ENCODE measurements at regions not wholly inside any gene's neighbourhood (a gene's known extent, or its start where the extent isn't known, plus 50 kb on each side); places are given as distances from the start of the nearest gene placed in this dataset.

GRCh38 chr9:78548670-78549069 lies 251.7 kb downstream of the PSAT1 start:
- 41 to 56% methylated on average over 3 of the region's 3 CpGs for WGBS, 2 donors
- Histone ChIP-seq H3K4me3 (no peak overlapping the region), H3K27me3 (no peaks in the 10 kb centered on the region), H3K27ac (no peak overlapping the region), H3K4me1 (no peaks in the 10 kb centered on the region), H3K36me3 (no peaks in the 10 kb centered on the region), H3K9me3 (no peaks in the 10 kb centered on the region)
- intact Hi-C loops (cut with DNase I) = no loop called here
- FAIRE-seq (no peak), DNase-seq (no peak), ATAC-seq (no peak)
- no peak for TF ChIP-seq CTCF (IDR thresholded peaks at IDR 0.05)

- TF ChIP-seq CTCF (IDR thresholded peaks at IDR 0.05) = no peak
- 56 to 58% methylated on average over 3 of the region's 3 CpGs for WGBS, 2 donors
- DNase-seq = no peak
- FAIRE-seq = no peak
- H3K4me3 ChIP-seq = no peak overlapping the region
- no peaks in the 10 kb centered on the region for H3K4me1 ChIP-seq
- ATAC-seq = no peak
- H3K27ac ChIP-seq = no peak overlapping the region
- intact Hi-C loops (cut with DNase I) = no loop called here
- H3K36me3 ChIP-seq = no peaks in the 10 kb centered on the region
- H3K27me3 ChIP-seq = no peaks in the 10 kb centered on the region
- no peaks in the 10 kb centered on the region for H3K9me3 ChIP-seq
Observed at GRCh38 chr9:78549711-78550110, 252.8 kb downstream of the PSAT1 start.

- intact Hi-C loops (cut with DNase I) = no loop called here
- no peaks in the 10 kb centered on the region for H3K4me1 ChIP-seq
- H3K9me3 ChIP-seq = no peaks in the 10 kb centered on the region
- no peak for ATAC-seq
- no peak overlapping the region for H3K4me3 ChIP-seq
- DNase-seq = no peak
- no peak overlapping the region for H3K27ac ChIP-seq
- no peaks in the 10 kb centered on the region for H3K36me3 ChIP-seq
- H3K27me3 ChIP-seq = no peaks in the 10 kb centered on the region
- no peak for TF ChIP-seq CTCF (IDR thresholded peaks at IDR 0.05)
- WGBS, 2 donors = 3 to 24% methylated on average over 1 of the region's 1 CpG
- FAIRE-seq = no peak
Observed at GRCh38 chr9:78552802-78553201, 255.9 kb downstream of the PSAT1 start.

GRCh38 chr9:78557540-78557939 lies 260.6 kb downstream of the PSAT1 start:
- H3K9me3 ChIP-seq = no peaks in the 10 kb centered on the region
- DNase-seq (no peak), ATAC-seq (no peak), FAIRE-seq (no peak)
- H3K4me3 ChIP-seq = no peak overlapping the region
- no peaks in the 10 kb centered on the region for H3K27me3 ChIP-seq
- whole genome bisulfite sequencing, 2 donors = 55 to 59% methylated on average over 5 of the region's 5 CpGs
- H3K27ac ChIP-seq = no peak overlapping the region
- H3K4me1 ChIP-seq = no peaks in the 10 kb centered on the region
- intact Hi-C loops (cut with DNase I) = no loop called here
- H3K36me3 ChIP-seq = no peaks in the 10 kb centered on the region
- no peak for TF ChIP-seq CTCF (IDR thresholded peaks at IDR 0.05)

GRCh38 chr9:78559449-78559885 lies 262.5 kb downstream of the PSAT1 start:
- H3K27me3 ChIP-seq = no peaks in the 10 kb centered on the region
- intact Hi-C loops (cut with DNase I) = no loop called here
- H3K27ac ChIP-seq = no peak overlapping the region
- TF ChIP-seq CTCF (IDR thresholded peaks at IDR 0.05) = no peak
- 50 to 56% methylated on average over 3 of the region's 3 CpGs for WGBS, 2 donors
- DNase-seq = no peak
- no peaks in the 10 kb centered on the region for H3K4me1 ChIP-seq
- no peaks in the 10 kb centered on the region for H3K9me3 ChIP-seq
- no peaks in the 10 kb centered on the region for H3K36me3 ChIP-seq
- H3K4me3 ChIP-seq = no peak overlapping the region
- no peak for FAIRE-seq
- no peak for ATAC-seq

Measured in pancreas (tissue), 10 donors.